Keratinocyte (primary cell): ENCODE measurements at regions not wholly inside any gene's neighbourhood (a gene's known extent, or its start where the extent isn't known, plus 50 kb on each side); places are given as distances from the start of the nearest gene placed in this dataset.

ENCODE experiments used
- DNase-seq: peaks from one replicate; pipeline ENCODE4 v3.0.0-alpha.2; 2011; ENCODE audit warnings: low read depth, missing footprints, low spot score
- FAIRE-seq: peaks from 2 replicates; lab custom pipeline; 2011; peaks lifted over from hg19 to GRCh38; lab: Jason Lieb, UNC
- H2AFZ ChIP-seq: 2 replicates; pipeline ENCODE4 v1.6.0; 2012; ENCODE audit warnings: low read length, control low read depth, inconsistent platforms; ENCODE audit not compliant: control insufficient read depth
- H3K27ac ChIP-seq: 2 replicates; pipeline ENCODE4 v1.5.1; 2011; ENCODE audit warnings: low read length; ENCODE audit not compliant: control insufficient read depth, insufficient read depth
- H3K27me3 ChIP-seq: 3 replicates; pipeline ENCODE4 v1.6.0; 2011; ENCODE audit warnings: low read length; ENCODE audit not compliant: control insufficient read depth, insufficient read depth; ENCODE audit errors: extremely low read depth
- H3K36me3 ChIP-seq, 2 experiments: 2 replicates in 1 of 2; 3 replicates in 1 of 2; pipeline ENCODE4 v1.5.1; 2011; ENCODE audit warnings: low read length in 2 of 2, mild to moderate bottlenecking in 1 of 2; ENCODE audit not compliant: control insufficient read depth in 2 of 2, insufficient read depth in 2 of 2; ENCODE audit errors: extremely low read depth in 1 of 2
- H3K4me1 ChIP-seq: 3 replicates; pipeline ENCODE4 v1.5.1; 2011; ENCODE audit warnings: low read length; ENCODE audit not compliant: control insufficient read depth, insufficient read depth; ENCODE audit errors: extremely low read depth
- H3K4me2 ChIP-seq: 3 replicates; pipeline ENCODE4 v1.6.0; 2011; ENCODE audit warnings: low read depth, low read length; ENCODE audit not compliant: control insufficient read depth, insufficient read depth; ENCODE audit errors: extremely low read depth
- H3K4me3 ChIP-seq, 3 experiments: fragments of 200-600 bp in 1 of 3; sonication (generic) in 1 of 3; 2 replicates in 2 of 3; 3 replicates in 1 of 3; pipeline ENCODE4 v1.5.1; 2011 to 2016; ENCODE audit warnings: low read length in 3 of 3, mild to moderate bottlenecking in 3 of 3, control low read depth in 2 of 3, inconsistent platforms in 1 of 3, low read depth in 1 of 3, mixed read lengths in 1 of 3, mixed run types in 1 of 3, moderate library complexity in 1 of 3; ENCODE audit not compliant: control insufficient read depth in 2 of 3, insufficient read depth in 2 of 3; ENCODE audit errors: extremely low read depth in 1 of 3
- H3K79me2 ChIP-seq: 2 replicates; pipeline ENCODE4 v1.6.0; 2012; ENCODE audit warnings: low read length; ENCODE audit not compliant: control insufficient read depth, insufficient read depth
- H3K9ac ChIP-seq: 3 replicates; pipeline ENCODE4 v1.6.0; 2011; ENCODE audit warnings: low read length; ENCODE audit not compliant: control insufficient read depth, insufficient read depth; ENCODE audit errors: extremely low read depth
- H3K9me1 ChIP-seq: 3 replicates; pipeline ENCODE4 v1.6.0; 2011; ENCODE audit warnings: low read length; ENCODE audit not compliant: control insufficient read depth, insufficient read depth; ENCODE audit errors: extremely low read depth
- H3K9me3 ChIP-seq: 2 replicates; pipeline ENCODE4 v1.5.1; 2012; ENCODE audit warnings: low read depth, low read length; ENCODE audit not compliant: control insufficient read depth
- H4K20me1 ChIP-seq: 3 replicates; pipeline ENCODE4 v1.6.0; 2011; ENCODE audit warnings: low read length; ENCODE audit not compliant: control insufficient read depth, insufficient read depth; ENCODE audit errors: extremely low read depth
- CTCF ChIP-seq, 3 experiments: IDR thresholded peaks in 1 of 3; conservative IDR thresholded peaks in 1 of 3; optimal IDR thresholded peaks in 1 of 3; 2 replicates in 2 of 3; 3 replicates in 1 of 3; pipeline versions ENCODE3 to v1.5.1; 2011; ENCODE audit warnings: low read length in 3 of 3, mild to moderate bottlenecking in 3 of 3, moderate library complexity in 2 of 3, control low read depth in 1 of 3, inconsistent platforms in 1 of 3; ENCODE audit not compliant: insufficient read depth in 2 of 3; ENCODE audit errors: extremely low read depth in 1 of 3
- EZH2 ChIP-seq: IDR thresholded peaks from one replicate; pipeline ENCODE4 v1.6.1; 2012; ENCODE audit warnings: inconsistent platforms, mild to moderate bottlenecking, low read length, moderate library complexity
- dilution Hi-C: fragments of 300-500 bp; cut with MboI; formaldehyde crosslinking; loops from one replicate; pipeline ENCODE4 v1.7.0; 2020; ENCODE audit warnings: low sequenced_read_pairs; ENCODE audit not compliant: extremely low pct_ligation_motif_present

DNA sequence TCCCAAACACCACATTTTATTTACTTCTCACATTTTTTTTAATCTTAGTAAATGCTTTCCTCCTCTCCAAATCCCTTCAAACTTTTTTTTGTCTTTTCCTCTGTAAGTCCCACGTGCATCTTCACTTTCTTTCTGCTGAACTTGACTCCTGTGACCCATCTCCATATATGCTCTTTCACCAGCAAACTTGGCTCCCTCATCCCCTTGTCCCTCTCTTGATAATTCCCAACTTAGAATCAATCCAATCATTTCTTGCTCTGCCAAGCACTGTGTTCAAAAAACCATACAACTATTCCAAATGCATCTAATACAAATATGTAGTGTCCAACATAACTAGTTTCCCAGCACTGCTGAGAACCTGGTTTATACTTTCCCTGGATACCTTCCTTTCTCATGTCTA is 519.4 kb downstream of the HDGFL1 start:
- no peaks in the 10 kb centered on the region for H3K4me1 ChIP-seq
- TF ChIP-seq EZH2 (no peak), CTCF (optimal IDR thresholded peaks at IDR 0.05 in 1 of 3, IDR thresholded peaks at IDR 0.05 in 1 of 3, conservative IDR thresholded peaks at IDR 0.05 in 1 of 3; ENCODE audit: extremely low read depth in 1 of 3, insufficient read depth in 2 of 3, low read length in 3 of 3) (no peak)
- H3K4me2 ChIP-seq = no peak overlapping the region
- no peak overlapping the region for H2AFZ ChIP-seq
- H3K9me3 ChIP-seq = no peaks in the 10 kb centered on the region
- no peaks in the 10 kb centered on the region for H3K9me1 ChIP-seq
- FAIRE-seq = no peak
- DNase-seq = no peak
- H3K27me3 ChIP-seq = no peaks in the 10 kb centered on the region
- dilution Hi-C loops = no loop called here
- no peak overlapping the region for H3K27ac ChIP-seq
- H3K4me3 ChIP-seq = no peak overlapping the region
- H3K9ac ChIP-seq = no peak overlapping the region
- no peaks in the 10 kb centered on the region for H3K36me3 ChIP-seq
- H3K79me2 ChIP-seq = no peaks in the 10 kb centered on the region
- H4K20me1 ChIP-seq = no peaks in the 10 kb centered on the region

- Histone ChIP-seq H3K36me3 (no peaks in the 10 kb centered on the region), H3K4me1 (no peaks in the 10 kb centered on the region), H3K4me3 (no peak overlapping the region), H3K27me3 (no peaks in the 10 kb centered on the region), H2AFZ (no peak overlapping the region), H3K27ac (no peak overlapping the region), H3K9ac (no peak overlapping the region), H4K20me1 (no peaks in the 10 kb centered on the region), H3K9me3 (no peaks in the 10 kb centered on the region), H3K4me2 (no peak overlapping the region), H3K9me1 (no peaks in the 10 kb centered on the region), H3K79me2 (no peaks in the 10 kb centered on the region)
- dilution Hi-C loops = no loop called here
- no peak for FAIRE-seq
- no peak for DNase-seq
- TF ChIP-seq CTCF (optimal IDR thresholded peaks at IDR 0.05 in 1 of 3, IDR thresholded peaks at IDR 0.05 in 1 of 3, conservative IDR thresholded peaks at IDR 0.05 in 1 of 3; ENCODE audit: extremely low read depth in 1 of 3, insufficient read depth in 2 of 3, low read length in 3 of 3) (no peak), EZH2 (no peak)
Measured at GRCh38 chr6:23089981-23090380, 520.6 kb downstream of the HDGFL1 start.
